ENCODE measurements at regions not wholly inside any gene's neighbourhood (a gene's known extent, or its start where the extent isn't known, plus 50 kb on each side); places are given as distances from the start of the nearest gene placed in this dataset.

GRCh38 chr18:31247574-31248199 is 70.3 kb upstream of the DSG1 start:
- DNase-seq (ENCODE audit: low spot score) = no peak

DNA sequence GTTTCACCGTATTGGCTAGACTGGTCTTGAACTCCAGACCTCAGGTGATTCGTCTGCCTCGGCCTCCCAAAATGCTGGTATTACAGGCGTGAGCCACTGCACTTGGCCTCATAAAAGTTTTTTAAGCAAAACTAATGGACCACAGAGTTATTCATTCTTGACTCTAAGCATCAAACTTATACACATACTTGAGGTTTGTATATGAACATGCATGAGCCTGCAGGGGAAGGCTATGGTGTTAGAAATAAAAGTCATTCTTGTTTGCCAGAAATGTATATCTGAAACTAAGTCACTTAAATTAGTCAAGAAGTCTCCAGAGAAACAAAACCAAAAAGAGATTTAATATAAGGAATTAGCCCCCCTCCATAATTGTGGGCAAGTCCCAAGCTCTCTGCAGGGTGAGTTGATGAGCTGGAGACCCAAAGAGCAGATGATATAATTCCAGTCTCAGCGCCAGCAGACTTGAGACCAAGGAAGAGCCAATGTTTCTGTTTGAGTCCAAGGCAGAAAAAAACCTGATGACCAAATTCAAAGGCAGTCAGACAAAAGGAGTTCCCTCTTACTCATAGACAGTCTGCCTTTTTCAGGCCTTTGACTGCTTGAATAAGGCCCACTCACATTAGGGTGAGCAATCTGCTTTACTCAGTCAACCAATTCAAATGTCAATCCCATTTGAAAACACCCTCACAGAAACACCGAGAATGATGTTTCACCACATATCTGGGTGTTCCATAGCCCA is 69.0 kb upstream of the DSG1 start:
- no peak for DNase-seq (ENCODE audit: low spot score)

- DNase-seq (ENCODE audit: low spot score) = no peak
Observed at GRCh38 chr18:31250902-31251301, 67.1 kb upstream of the DSG1 start.

DNA sequence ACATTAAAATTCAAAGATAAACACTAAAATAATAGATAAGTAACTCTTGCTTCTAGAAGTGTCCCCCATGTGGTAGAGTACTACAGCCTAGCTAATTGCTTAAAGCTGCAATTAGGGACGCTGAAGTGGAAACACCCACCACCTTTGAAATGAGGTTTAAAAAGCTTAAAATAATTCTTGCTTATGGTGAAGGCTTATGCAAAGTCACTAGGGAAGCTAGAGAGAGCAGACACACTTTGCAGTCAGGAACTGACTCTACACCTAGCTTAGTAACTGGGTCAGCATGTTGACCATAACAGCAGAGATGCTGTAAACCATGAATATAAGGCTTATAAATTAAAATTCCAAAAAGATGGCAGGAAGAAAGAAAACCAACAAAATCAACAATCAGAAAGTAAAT is 65.4 kb upstream of the DSG1 start:
- DNase-seq (ENCODE audit: low spot score) = no peak

DNA sequence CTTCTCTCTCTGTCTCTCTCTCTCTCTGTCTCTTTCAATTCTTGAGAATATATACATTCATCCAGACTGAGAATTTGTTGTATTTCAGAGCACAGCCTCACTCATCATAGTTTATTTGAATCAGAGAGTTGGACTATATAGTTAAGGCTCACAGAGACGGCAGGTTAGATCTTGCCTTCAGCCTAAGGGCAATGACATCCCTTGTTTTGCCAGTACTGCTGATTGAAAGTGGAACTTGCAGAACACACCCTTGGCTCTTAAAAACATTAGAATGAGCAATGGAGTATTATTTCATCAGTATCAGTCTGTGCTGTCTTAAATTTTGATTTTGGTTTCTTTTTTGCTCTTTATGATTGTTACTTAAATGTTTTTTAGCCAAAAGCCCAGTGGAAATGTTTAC is 62.0 kb upstream of the DSG1 start:
- no peak for DNase-seq (ENCODE audit: low spot score)

DNA sequence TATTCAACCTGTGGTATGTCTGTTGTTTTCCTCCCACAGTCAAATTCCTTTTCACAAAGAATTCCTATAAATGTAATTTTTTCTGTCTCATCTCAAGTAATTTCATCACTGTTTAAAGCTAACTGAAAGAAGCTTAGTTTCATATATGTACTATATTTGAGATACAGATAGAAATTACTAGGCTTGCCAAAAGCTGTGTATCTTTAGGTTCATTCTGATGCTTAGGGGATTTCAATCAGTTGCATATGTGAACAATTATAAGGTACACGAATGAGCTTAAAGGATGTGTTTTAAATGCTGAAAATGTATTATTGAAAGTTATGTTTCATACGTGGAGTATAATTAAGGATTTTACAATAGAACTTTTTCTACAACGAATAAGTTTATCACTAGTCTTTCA is 59.2 kb upstream of the DSG1 start:
- DNase-seq (ENCODE audit: low spot score) = no peak

DNA sequence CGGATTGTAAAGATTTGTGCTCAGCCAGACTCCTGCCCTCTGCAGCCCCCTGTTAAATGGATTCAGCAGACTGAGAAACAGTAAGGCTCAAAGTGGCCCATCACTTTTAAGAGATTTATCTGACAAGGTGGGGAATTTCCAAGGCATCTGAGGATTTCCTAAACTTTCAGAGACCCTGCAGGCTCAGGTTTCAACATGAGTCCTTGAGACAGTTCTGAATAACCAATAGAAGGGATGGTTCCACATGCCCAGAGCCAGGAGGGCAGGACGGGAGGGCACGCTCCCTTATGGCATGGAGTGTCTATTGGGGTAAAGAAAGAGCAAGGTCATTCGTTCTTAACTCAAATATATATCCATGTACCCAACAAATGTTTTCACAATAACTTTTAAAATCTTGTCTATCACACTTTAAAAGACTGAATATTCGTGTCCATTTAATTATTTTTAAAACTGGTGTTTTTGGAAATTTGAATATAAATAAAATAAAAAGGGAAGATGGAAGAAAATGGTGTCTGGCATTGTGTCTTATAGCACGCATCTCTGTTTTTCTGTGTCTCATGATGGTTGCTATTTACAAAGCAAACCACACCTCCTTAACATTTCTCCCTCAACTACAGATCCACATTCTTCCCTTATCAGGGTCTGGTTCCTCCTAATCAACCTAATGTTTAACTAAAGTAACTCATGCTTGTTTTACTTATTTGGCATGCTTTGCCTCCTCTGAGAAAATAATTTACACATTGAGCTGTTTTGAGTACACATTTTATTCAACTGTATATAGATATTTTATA is 56.0 kb upstream of the DSG1 start:
- DNase-seq (ENCODE audit: low spot score) = no peak

DNA sequence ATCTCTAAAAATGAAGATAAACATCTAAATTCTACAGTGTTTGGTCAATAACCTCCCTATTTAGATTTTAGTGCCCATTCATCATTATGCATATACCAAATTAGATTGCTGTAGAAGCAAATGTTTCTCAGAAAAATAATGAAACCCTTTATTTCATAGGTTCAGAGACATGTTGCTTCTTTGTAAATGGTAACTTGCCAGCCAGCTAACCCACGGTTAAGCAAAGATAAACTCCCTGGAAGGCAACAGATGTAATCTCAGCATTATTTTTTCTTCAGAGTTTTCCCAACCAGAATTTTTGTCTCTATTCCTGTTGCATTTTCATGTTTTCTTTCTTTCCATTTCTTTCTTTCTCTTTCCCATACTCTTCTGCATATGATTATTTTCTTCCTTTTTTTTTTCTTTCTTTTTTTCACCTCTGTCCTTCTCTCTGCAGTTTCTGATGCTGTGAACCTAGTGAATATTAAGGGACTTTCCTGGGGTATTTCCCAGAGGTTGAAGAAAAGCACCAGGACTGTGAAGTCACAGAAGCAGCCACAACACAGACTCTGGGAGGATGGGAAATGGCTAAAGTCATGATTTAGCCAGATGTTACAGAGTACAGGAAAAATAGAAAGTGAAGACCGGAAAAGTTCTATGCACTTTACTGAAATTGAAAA is 50.0 kb upstream of the DSG1 start:
- DNase-seq (ENCODE audit: low spot score) = no peak

Measured in A172 (cell line).